Neural crest cell (in vitro differentiated cells): ENCODE measurements at regions not wholly inside any gene's neighbourhood (a gene's known extent, or its start where the extent isn't known, plus 50 kb on each side); places are given as distances from the start of the nearest gene placed in this dataset.

Source experiments
- DNase-seq: peaks from one replicate; pipeline ENCODE4 v3.0.0; 2021; ENCODE audit warnings: low read depth, mixed read lengths, low spot score
- H3K27ac Mint-ChIP-seq: one replicate; pipeline ENCODE4 v1.8.0; 2021; ENCODE audit warnings: mild to moderate bottlenecking, mixed read lengths; ENCODE audit not compliant: unreplicated experiment
- H3K27me3 Mint-ChIP-seq: 2 replicates; pipeline ENCODE4 v1.8.0; 2021; ENCODE audit warnings: low read depth, mild to moderate bottlenecking, mixed read lengths
- H3K36me3 Mint-ChIP-seq: 2 replicates; pipeline ENCODE4 v1.8.0; 2021; ENCODE audit warnings: low read depth, mild to moderate bottlenecking, mixed read lengths
- H3K4me1 Mint-ChIP-seq: 2 replicates; pipeline ENCODE4 v1.8.0; 2021; ENCODE audit warnings: mixed read lengths
- H3K4me3 Mint-ChIP-seq: one replicate; pipeline ENCODE4 v1.8.0; 2021; ENCODE audit warnings: mild to moderate bottlenecking, mixed read lengths
- H3K9me3 Mint-ChIP-seq: 2 replicates; pipeline ENCODE4 v1.8.0; 2021; ENCODE audit warnings: mixed read lengths
- CTCF ChIP-seq: fragments of 200-600 bp; sonication (generic); conservative IDR thresholded peaks from 2 replicates; pipeline ENCODE4 v1.5.0; 2021; ENCODE audit warnings: antibody characterized with exemption, mild to moderate bottlenecking

- Mint-ChIP-seq H3K27me3 (no peaks in the 10 kb centered on the region), H3K9me3 (peaks cover 2% of the 10 kb centered on the region), H3K4me1 (peaks cover 2% of the 10 kb centered on the region), H3K36me3 (no peaks in the 10 kb centered on the region), H3K4me3 (no peak overlapping the region), H3K27ac (no peak overlapping the region)
- TF ChIP-seq CTCF, result no peak
- DNase-seq, result no peak
These were observed 768.8 kb upstream of the NOVA1 start for GRCh38 chr14:27366596-27366995.

- TF ChIP-seq CTCF, result no peak
- no peak overlapping the region for H3K27ac Mint-ChIP-seq
- peaks cover 7% of the 10 kb centered on the region for H3K4me1 Mint-ChIP-seq
- no peaks in the 10 kb centered on the region for H3K27me3 Mint-ChIP-seq
- no peak overlapping the region for H3K4me3 Mint-ChIP-seq
- no peaks in the 10 kb centered on the region for H3K9me3 Mint-ChIP-seq
- DNase-seq, result no peak
- H3K36me3 Mint-ChIP-seq, result no peaks in the 10 kb centered on the region
These were observed 769.5 kb upstream of the NOVA1 start for GRCh38 chr14:27367345-27367744.

- no peak overlapping the region for H3K27ac Mint-ChIP-seq
- no peaks in the 10 kb centered on the region for H3K27me3 Mint-ChIP-seq
- TF ChIP-seq CTCF, result no peak
- H3K9me3 Mint-ChIP-seq, result no peaks in the 10 kb centered on the region
- peaks cover 11% of the 10 kb centered on the region for H3K4me1 Mint-ChIP-seq
- H3K36me3 Mint-ChIP-seq, result no peaks in the 10 kb centered on the region
- DNase-seq, result no peak
- no peak overlapping the region for H3K4me3 Mint-ChIP-seq
These were observed 772.2 kb upstream of the NOVA1 start for GRCh38 chr14:27370074-27370473.

- Mint-ChIP-seq H3K27me3 (no peaks in the 10 kb centered on the region), H3K27ac (no peak overlapping the region), H3K4me3 (no peak overlapping the region), H3K9me3 (peaks cover 1% of the 10 kb centered on the region), H3K4me1 (peaks cover 11% of the 10 kb centered on the region), H3K36me3 (no peaks in the 10 kb centered on the region)
- TF ChIP-seq CTCF, result no peak
- no peak for DNase-seq
These were observed 772.9 kb upstream of the NOVA1 start for GRCh38 chr14:27370775-27371174.

GRCh38 chr14:27371209-27371608, 773.4 kb upstream of the NOVA1 start:
- Mint-ChIP-seq H3K4me3 (no peak overlapping the region), H3K9me3 (peaks cover 3% of the 10 kb centered on the region), H3K4me1 (peaks cover 11% of the 10 kb centered on the region), H3K36me3 (no peaks in the 10 kb centered on the region), H3K27me3 (no peaks in the 10 kb centered on the region), H3K27ac (no peak overlapping the region)
- no peak for DNase-seq
- TF ChIP-seq CTCF, result no peak

GRCh38 chr14:27371868-27372267, 774.0 kb upstream of the NOVA1 start:
- Mint-ChIP-seq H3K4me1 (peaks cover 11% of the 10 kb centered on the region), H3K4me3 (no peak overlapping the region), H3K27ac (no peak overlapping the region), H3K9me3 (peaks cover 4% of the 10 kb centered on the region), H3K27me3 (no peaks in the 10 kb centered on the region), H3K36me3 (no peaks in the 10 kb centered on the region)
- TF ChIP-seq CTCF, result no peak
- DNase-seq, result no peak
